Keratinocyte (primary cell): ENCODE measurements at regions not wholly inside any gene's neighbourhood (a gene's known extent, or its start where the extent isn't known, plus 50 kb on each side); places are given as distances from the start of the nearest gene placed in this dataset.

Experiments used
- DNase-seq: peaks from one replicate; pipeline ENCODE4 v3.0.0-alpha.2; 2011; ENCODE audit warnings: low read depth, missing footprints, low spot score
- FAIRE-seq: peaks from 2 replicates; lab custom pipeline; 2011; peaks lifted over from hg19 to GRCh38; lab: Jason Lieb, UNC
- H2AFZ ChIP-seq: 2 replicates; pipeline ENCODE4 v1.6.0; 2012; ENCODE audit warnings: low read length, control low read depth, inconsistent platforms; ENCODE audit not compliant: control insufficient read depth
- H3K27ac ChIP-seq: 2 replicates; pipeline ENCODE4 v1.5.1; 2011; ENCODE audit warnings: low read length; ENCODE audit not compliant: control insufficient read depth, insufficient read depth
- H3K27me3 ChIP-seq: 3 replicates; pipeline ENCODE4 v1.6.0; 2011; ENCODE audit warnings: low read length; ENCODE audit not compliant: control insufficient read depth, insufficient read depth; ENCODE audit errors: extremely low read depth
- H3K36me3 ChIP-seq, 2 experiments: 2 replicates in 1 of 2; 3 replicates in 1 of 2; pipeline ENCODE4 v1.5.1; 2011; ENCODE audit warnings: low read length in 2 of 2, mild to moderate bottlenecking in 1 of 2; ENCODE audit not compliant: control insufficient read depth in 2 of 2, insufficient read depth in 2 of 2; ENCODE audit errors: extremely low read depth in 1 of 2
- H3K4me1 ChIP-seq: 3 replicates; pipeline ENCODE4 v1.5.1; 2011; ENCODE audit warnings: low read length; ENCODE audit not compliant: control insufficient read depth, insufficient read depth; ENCODE audit errors: extremely low read depth
- H3K4me2 ChIP-seq: 3 replicates; pipeline ENCODE4 v1.6.0; 2011; ENCODE audit warnings: low read depth, low read length; ENCODE audit not compliant: control insufficient read depth, insufficient read depth; ENCODE audit errors: extremely low read depth
- H3K4me3 ChIP-seq, 3 experiments: fragments of 200-600 bp in 1 of 3; sonication (generic) in 1 of 3; 2 replicates in 2 of 3; 3 replicates in 1 of 3; pipeline ENCODE4 v1.5.1; 2011 to 2016; ENCODE audit warnings: low read length in 3 of 3, mild to moderate bottlenecking in 3 of 3, control low read depth in 2 of 3, inconsistent platforms in 1 of 3, low read depth in 1 of 3, mixed read lengths in 1 of 3, mixed run types in 1 of 3, moderate library complexity in 1 of 3; ENCODE audit not compliant: control insufficient read depth in 2 of 3, insufficient read depth in 2 of 3; ENCODE audit errors: extremely low read depth in 1 of 3
- H3K79me2 ChIP-seq: 2 replicates; pipeline ENCODE4 v1.6.0; 2012; ENCODE audit warnings: low read length; ENCODE audit not compliant: control insufficient read depth, insufficient read depth
- H3K9ac ChIP-seq: 3 replicates; pipeline ENCODE4 v1.6.0; 2011; ENCODE audit warnings: low read length; ENCODE audit not compliant: control insufficient read depth, insufficient read depth; ENCODE audit errors: extremely low read depth
- H3K9me1 ChIP-seq: 3 replicates; pipeline ENCODE4 v1.6.0; 2011; ENCODE audit warnings: low read length; ENCODE audit not compliant: control insufficient read depth, insufficient read depth; ENCODE audit errors: extremely low read depth
- H3K9me3 ChIP-seq: 2 replicates; pipeline ENCODE4 v1.5.1; 2012; ENCODE audit warnings: low read depth, low read length; ENCODE audit not compliant: control insufficient read depth
- H4K20me1 ChIP-seq: 3 replicates; pipeline ENCODE4 v1.6.0; 2011; ENCODE audit warnings: low read length; ENCODE audit not compliant: control insufficient read depth, insufficient read depth; ENCODE audit errors: extremely low read depth
- CTCF ChIP-seq, 3 experiments: IDR thresholded peaks in 1 of 3; conservative IDR thresholded peaks in 1 of 3; optimal IDR thresholded peaks in 1 of 3; 2 replicates in 2 of 3; 3 replicates in 1 of 3; pipeline versions ENCODE3 to v1.5.1; 2011; ENCODE audit warnings: low read length in 3 of 3, mild to moderate bottlenecking in 3 of 3, moderate library complexity in 2 of 3, control low read depth in 1 of 3, inconsistent platforms in 1 of 3; ENCODE audit not compliant: insufficient read depth in 2 of 3; ENCODE audit errors: extremely low read depth in 1 of 3
- EZH2 ChIP-seq: IDR thresholded peaks from one replicate; pipeline ENCODE4 v1.6.1; 2012; ENCODE audit warnings: inconsistent platforms, mild to moderate bottlenecking, low read length, moderate library complexity
- dilution Hi-C: fragments of 300-500 bp; cut with MboI; formaldehyde crosslinking; loops from one replicate; pipeline ENCODE4 v1.7.0; 2020; ENCODE audit warnings: low sequenced_read_pairs; ENCODE audit not compliant: extremely low pct_ligation_motif_present

- dilution Hi-C loops = no loop called here
- Histone ChIP-seq H3K79me2 (no peaks in the 10 kb centered on the region), H3K9me3 (no peaks in the 10 kb centered on the region), H3K27ac (no peak overlapping the region), H3K4me2 (no peak overlapping the region), H3K9me1 (no peaks in the 10 kb centered on the region), H2AFZ (no peak overlapping the region), H3K27me3 (no peaks in the 10 kb centered on the region), H3K9ac (no peak overlapping the region), H4K20me1 (no peaks in the 10 kb centered on the region), H3K4me3 (no peak overlapping the region), H3K4me1 (peaks cover 13% of the 10 kb centered on the region), H3K36me3 (no peaks in the 10 kb centered on the region)
- DNase-seq (no peak), FAIRE-seq (no peak)
- TF ChIP-seq CTCF (optimal IDR thresholded peaks at IDR 0.05 in 1 of 3, IDR thresholded peaks at IDR 0.05 in 1 of 3, conservative IDR thresholded peaks at IDR 0.05 in 1 of 3; ENCODE audit: extremely low read depth in 1 of 3, insufficient read depth in 2 of 3, low read length in 3 of 3) (no peak), EZH2 (no peak)
These were observed 135.5 kb downstream of the KLF5 start for GRCh38 chr13:73194310-73194709.

GRCh38 chr13:73193554-73193953 is 134.7 kb downstream of the KLF5 start:
- no peak overlapping the region for H3K27ac ChIP-seq
- H3K4me3 ChIP-seq = no peak overlapping the region
- no peak overlapping the region for H3K4me2 ChIP-seq
- FAIRE-seq (no peak), DNase-seq (no peak)
- TF ChIP-seq EZH2 = no peak
- TF ChIP-seq CTCF (optimal IDR thresholded peaks at IDR 0.05 in 1 of 3, IDR thresholded peaks at IDR 0.05 in 1 of 3, conservative IDR thresholded peaks at IDR 0.05 in 1 of 3; ENCODE audit: extremely low read depth in 1 of 3, insufficient read depth in 2 of 3, low read length in 3 of 3) = no peak
- H2AFZ ChIP-seq = no peak overlapping the region
- H3K9ac ChIP-seq = no peak overlapping the region
- dilution Hi-C loops = no loop called here
- no peaks in the 10 kb centered on the region for H3K9me1 ChIP-seq
- no peaks in the 10 kb centered on the region for H4K20me1 ChIP-seq
- no peaks in the 10 kb centered on the region for H3K9me3 ChIP-seq
- H3K4me1 ChIP-seq = peaks cover 15% of the 10 kb centered on the region
- H3K79me2 ChIP-seq = no peaks in the 10 kb centered on the region
- H3K36me3 ChIP-seq = no peaks in the 10 kb centered on the region
- H3K27me3 ChIP-seq = no peaks in the 10 kb centered on the region
